22Rv1 (cell line): ENCODE measurements at regions not wholly inside any gene's neighbourhood (a gene's known extent, or its start where the extent isn't known, plus 50 kb on each side); places are given as distances from the start of the nearest gene placed in this dataset.

Experiments
- ZFX ChIP-seq: fragments of 450-650 bp; IDR thresholded peaks from 2 replicates; pipeline ENCODE4 v1.6.1; 2017; ENCODE audit warnings: antibody characterized with exemption, borderline replicate concordance
- TF ChIP-seq, protein P1 (sequence below): fragments of 450-650 bp; IDR thresholded peaks from 2 replicates; pipeline ENCODE4 v1.5.1; 2017; ENCODE audit warnings: mild to moderate bottlenecking

DNA sequence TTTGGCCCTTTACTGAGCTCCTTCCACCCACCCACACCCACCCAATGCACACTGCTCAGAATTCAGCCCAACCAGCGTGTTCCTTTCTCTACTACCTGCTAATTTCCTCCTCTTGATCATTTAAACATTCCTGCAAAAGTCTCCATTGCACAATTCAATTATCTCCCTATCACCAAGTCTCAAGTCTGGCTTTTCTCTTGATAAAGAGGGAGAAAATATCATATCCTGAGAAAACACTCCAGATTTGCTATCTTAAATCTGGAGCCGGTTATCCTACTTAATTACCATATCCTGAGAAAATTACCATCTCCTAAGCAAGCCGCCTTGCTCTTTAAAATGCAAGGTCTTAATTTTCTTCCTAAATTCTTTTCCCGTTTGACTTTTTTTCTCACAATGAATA, 505.5 kb downstream of the XPNPEP1 start:
- TF ChIP-seq, protein P1, sequence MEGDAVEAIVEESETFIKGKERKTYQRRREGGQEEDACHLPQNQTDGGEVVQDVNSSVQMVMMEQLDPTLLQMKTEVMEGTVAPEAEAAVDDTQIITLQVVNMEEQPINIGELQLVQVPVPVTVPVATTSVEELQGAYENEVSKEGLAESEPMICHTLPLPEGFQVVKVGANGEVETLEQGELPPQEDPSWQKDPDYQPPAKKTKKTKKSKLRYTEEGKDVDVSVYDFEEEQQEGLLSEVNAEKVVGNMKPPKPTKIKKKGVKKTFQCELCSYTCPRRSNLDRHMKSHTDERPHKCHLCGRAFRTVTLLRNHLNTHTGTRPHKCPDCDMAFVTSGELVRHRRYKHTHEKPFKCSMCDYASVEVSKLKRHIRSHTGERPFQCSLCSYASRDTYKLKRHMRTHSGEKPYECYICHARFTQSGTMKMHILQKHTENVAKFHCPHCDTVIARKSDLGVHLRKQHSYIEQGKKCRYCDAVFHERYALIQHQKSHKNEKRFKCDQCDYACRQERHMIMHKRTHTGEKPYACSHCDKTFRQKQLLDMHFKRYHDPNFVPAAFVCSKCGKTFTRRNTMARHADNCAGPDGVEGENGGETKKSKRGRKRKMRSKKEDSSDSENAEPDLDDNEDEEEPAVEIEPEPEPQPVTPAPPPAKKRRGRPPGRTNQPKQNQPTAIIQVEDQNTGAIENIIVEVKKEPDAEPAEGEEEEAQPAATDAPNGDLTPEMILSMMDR = no peak
- no peak for TF ChIP-seq ZFX
